NCI-H774 (cell line): ENCODE measurements at regions not wholly inside any gene's neighbourhood (a gene's known extent, or its start where the extent isn't known, plus 50 kb on each side); places are given as distances from the start of the nearest gene placed in this dataset.

Source experiments
- DNase-seq: peaks from one replicate; lab custom pipeline; 2025; lab: John Stamatoyannopoulos, UW

GRCh38 chr15:69951898-69952555, 145.7 kb downstream of the TLE3 start:
- no peak for DNase-seq

- DNase-seq: no peak
These were observed 144.7 kb downstream of the TLE3 start for GRCh38 chr15:69953051-69953450.

- DNase-seq: no peak
These were observed 143.9 kb downstream of the TLE3 start for GRCh38 chr15:69953816-69954215.

- DNase-seq: no peak
These were observed 143.1 kb downstream of the TLE3 start for GRCh38 chr15:69954666-69955065.

GRCh38 chr15:69955240-69955894, 142.3 kb downstream of the TLE3 start:
- no peak for DNase-seq

GRCh38 chr15:69956417-69956816, 141.3 kb downstream of the TLE3 start:
- DNase-seq: no peak

GRCh38 chr15:69957175-69957574, 140.5 kb downstream of the TLE3 start:
- no peak for DNase-seq

GRCh38 chr15:69958496-69959084, 139.1 kb downstream of the TLE3 start:
- DNase-seq: no peak

- DNase-seq: no peak
These were observed 135.2 kb downstream of the TLE3 start for GRCh38 chr15:69962561-69962960.

- DNase-seq: no peak
These were observed 134.3 kb downstream of the TLE3 start for GRCh38 chr15:69963385-69963784.

- DNase-seq: no peak
These were observed 125.9 kb downstream of the TLE3 start for GRCh38 chr15:69971771-69972170.

- DNase-seq: no peak
These were observed 125.3 kb downstream of the TLE3 start for GRCh38 chr15:69972436-69972835.

GRCh38 chr15:69973102-69973714, 124.5 kb downstream of the TLE3 start:
- no peak for DNase-seq

GRCh38 chr15:69973880-69974279, 123.8 kb downstream of the TLE3 start:
- DNase-seq: no peak

GRCh38 chr15:69974321-69974720, 123.4 kb downstream of the TLE3 start:
- DNase-seq: no peak

- no peak for DNase-seq
These were observed 121.2 kb downstream of the TLE3 start for GRCh38 chr15:69976366-69976994.

GRCh38 chr15:69978603-69979002, 119.1 kb downstream of the TLE3 start:
- no peak for DNase-seq

- DNase-seq: no peak
These were observed 118.5 kb downstream of the TLE3 start for GRCh38 chr15:69979262-69979661.

- no peak for DNase-seq
These were observed 117.9 kb downstream of the TLE3 start for GRCh38 chr15:69979783-69980182.

- peak; percentile 21 for DNase-seq
These were observed 117.2 kb downstream of the TLE3 start for GRCh38 chr15:69980341-69981059.

GRCh38 chr15:69982037-69982436, 115.7 kb downstream of the TLE3 start:
- DNase-seq: no peak

GRCh38 chr15:69983696-69984265, 113.9 kb downstream of the TLE3 start:
- DNase-seq: no peak
